A673 (cell line): ENCODE measurements at regions not wholly inside any gene's neighbourhood (a gene's known extent, or its start where the extent isn't known, plus 50 kb on each side); places are given as distances from the start of the nearest gene placed in this dataset.

ENCODE experiments used
- EZH2 ChIP-seq: fragments of 200-600 bp; sonication (generic); IDR thresholded peaks from 2 replicates; pipeline ENCODE4 v1.6.1; 2017; ENCODE audit warnings: borderline replicate concordance, low read depth, mild to moderate bottlenecking, mixed read lengths, antibody characterized with exemption, low read length; ENCODE audit not compliant: poor library complexity, severe bottlenecking
- TF ChIP-seq, protein P1 (sequence below): fragments of 300-800, 200-600 bp; sonication (generic); conservative IDR thresholded peaks from 2 replicates; pipeline ENCODE4 v1.5.1; 2017; ENCODE audit warnings: low read depth, mild to moderate bottlenecking, antibody characterized with exemption, low read length, moderate library complexity, mixed read lengths

DNA sequence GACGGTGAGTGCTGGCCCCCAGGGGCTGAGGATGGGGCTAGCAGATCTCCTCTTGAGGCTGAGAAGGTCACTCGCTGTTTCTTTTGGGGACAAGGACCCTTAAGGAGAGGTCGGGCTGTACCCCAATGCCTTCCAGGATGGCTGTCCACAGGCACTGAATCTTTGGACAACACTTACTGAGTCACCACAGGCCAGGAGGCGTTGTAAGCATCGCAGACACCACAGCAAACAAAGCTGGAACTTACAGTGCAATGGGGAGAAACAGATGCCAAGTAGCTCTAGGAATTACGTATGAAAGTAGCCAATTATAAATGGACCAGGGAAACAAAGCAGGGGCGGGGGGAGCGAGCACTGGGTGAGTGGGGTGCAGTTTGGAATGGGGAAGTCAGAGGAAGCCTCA lies 219.8 kb downstream of the GLI2 start:
- TF ChIP-seq, protein P1, sequence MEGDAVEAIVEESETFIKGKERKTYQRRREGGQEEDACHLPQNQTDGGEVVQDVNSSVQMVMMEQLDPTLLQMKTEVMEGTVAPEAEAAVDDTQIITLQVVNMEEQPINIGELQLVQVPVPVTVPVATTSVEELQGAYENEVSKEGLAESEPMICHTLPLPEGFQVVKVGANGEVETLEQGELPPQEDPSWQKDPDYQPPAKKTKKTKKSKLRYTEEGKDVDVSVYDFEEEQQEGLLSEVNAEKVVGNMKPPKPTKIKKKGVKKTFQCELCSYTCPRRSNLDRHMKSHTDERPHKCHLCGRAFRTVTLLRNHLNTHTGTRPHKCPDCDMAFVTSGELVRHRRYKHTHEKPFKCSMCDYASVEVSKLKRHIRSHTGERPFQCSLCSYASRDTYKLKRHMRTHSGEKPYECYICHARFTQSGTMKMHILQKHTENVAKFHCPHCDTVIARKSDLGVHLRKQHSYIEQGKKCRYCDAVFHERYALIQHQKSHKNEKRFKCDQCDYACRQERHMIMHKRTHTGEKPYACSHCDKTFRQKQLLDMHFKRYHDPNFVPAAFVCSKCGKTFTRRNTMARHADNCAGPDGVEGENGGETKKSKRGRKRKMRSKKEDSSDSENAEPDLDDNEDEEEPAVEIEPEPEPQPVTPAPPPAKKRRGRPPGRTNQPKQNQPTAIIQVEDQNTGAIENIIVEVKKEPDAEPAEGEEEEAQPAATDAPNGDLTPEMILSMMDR, result no peak
- TF ChIP-seq EZH2, result no peak
